ENCODE measurements at regions not wholly inside any gene's neighbourhood (a gene's known extent, or its start where the extent isn't known, plus 50 kb on each side); places are given as distances from the start of the nearest gene placed in this dataset.
"Not testable (repeated sequence)": the region's sequence is repeated elsewhere in the genome, so short reads cannot be mapped to it uniquely, and the experiment has no call there.

DNA sequence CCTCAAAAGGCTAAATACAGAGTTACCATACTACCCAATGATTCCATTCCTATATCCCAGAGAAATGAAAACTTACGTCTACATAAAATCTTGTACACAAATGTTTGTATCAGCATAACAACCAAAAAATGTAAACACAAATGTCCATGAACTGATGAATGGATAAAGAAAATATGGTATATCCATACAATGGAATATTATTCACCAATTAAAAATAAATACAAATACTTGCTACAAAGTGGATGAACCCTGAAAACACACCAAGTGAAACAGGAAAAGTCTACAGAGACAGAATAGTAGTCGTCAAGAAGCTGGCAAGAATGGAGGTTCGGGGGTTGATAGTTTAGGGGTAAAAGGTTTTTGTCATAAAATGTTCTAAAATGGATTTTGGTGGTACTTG lies 54.0 kb upstream of the ANKRD28 start:
- no peak for DNase-seq (ENCODE audit: low spot score)

GRCh38 chr3:15858547-15859506 lies 61.0 kb upstream of the ANKRD28 start:
- peak; percentile 58 for DNase-seq (ENCODE audit: low spot score)

- DNase-seq (ENCODE audit: low spot score): peak; percentile 69
Measured at GRCh38 chr3:15859507-15860013, 61.8 kb upstream of the ANKRD28 start.

DNA sequence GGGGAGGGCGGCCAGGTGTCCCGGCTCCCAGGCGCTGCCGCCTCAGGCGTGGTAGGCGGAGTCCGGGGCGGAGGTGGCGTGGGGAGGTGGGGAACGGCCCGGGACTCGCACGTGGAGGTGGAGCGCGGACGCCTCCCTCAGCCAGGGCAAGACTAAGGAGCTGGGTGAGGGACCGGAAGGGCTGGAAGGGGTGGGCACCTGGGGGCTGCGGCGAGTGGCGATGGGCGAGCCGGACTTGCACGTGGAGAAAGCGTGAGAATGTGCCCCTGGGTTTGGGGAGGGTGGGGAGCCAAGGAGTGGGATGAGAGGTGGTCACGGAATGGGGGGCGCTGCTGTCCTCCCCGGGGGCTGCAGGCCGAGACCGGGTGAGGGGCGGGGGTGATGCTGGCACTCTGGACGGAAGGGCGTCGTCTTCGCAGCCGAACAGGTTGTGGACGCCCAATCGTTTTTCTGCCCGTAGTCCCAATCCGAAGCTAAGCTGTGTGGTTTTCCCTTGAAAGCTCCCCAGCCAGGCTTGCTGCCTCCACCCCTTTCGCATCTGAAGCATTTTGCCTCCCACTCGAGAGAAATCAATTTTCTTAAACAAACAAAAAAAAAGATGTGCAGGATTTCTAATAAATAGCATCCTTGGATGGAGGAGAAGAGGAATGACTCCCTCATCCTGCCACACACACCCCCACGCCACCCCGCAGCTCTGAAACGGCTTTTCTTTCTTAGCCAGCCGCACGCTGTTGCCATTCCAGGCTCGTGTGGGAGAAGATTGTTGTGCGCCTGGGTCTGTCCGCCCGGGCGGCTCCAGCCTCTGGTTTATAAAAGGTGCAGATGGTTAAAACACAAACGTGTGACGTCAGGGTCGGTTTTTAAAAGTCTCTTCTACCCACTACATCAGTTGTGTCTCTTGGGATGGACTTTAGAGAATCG lies 62.5 kb upstream of the ANKRD28 start:
- no peak for DNase-seq (ENCODE audit: low spot score)

- no peak for DNase-seq (ENCODE audit: low spot score)
Measured at GRCh38 chr3:15861163-15861562, 63.4 kb upstream of the ANKRD28 start.

DNA sequence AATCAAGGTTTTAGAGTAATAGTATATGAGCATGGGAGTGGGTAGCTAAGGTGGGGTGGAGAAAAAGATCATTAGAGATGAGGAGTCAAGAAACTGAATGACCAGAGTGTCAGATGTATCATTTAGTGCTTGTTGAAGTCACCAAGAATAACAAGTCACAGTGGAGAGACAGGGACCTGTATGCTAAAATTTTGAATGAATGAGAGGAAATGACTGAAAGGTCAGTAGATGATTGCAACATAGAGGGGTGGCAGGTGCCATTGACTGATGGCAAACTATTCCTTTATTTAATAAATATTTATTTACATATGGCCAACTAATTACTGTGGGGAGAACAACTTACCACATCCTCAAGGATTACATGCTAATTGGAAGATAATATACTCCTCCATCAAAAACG lies 75.0 kb upstream of the ANKRD28 start:
- DNase-seq (ENCODE audit: low spot score): no peak

GRCh38 chr3:15873415-15873814 lies 75.6 kb upstream of the ANKRD28 start:
- no peak for DNase-seq (ENCODE audit: low spot score)

DNA sequence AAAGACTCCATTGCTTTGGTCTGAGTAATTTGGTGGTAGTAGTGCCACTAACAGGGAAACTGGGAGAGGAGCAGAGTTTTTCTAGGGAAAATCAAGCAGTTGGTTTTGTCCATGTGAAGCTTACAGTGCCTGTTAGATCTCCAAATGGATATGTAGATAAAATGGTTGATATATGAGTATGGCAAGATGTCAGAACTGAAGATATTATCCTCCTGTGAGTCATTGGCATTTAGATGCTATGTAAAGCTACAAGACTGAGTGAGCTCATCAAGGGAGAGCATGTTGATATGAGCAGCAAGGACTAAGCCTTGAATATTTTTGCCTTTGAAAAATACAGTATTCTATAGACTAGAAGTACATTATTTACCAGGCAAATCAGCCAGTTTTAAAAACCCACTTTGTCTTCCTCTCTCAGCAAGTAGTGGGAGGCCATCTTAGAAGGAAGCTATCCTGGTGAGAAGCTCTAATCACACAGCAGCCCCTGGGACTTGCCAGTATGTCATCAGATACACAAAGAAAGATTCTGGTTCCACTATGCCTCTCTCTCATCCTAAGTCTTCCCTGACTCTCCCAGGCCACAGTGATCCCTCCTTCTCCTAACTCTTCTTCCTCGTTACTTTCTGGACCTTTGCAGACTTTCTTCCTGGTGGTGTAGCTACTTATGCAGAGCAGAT lies 77.4 kb upstream of the ANKRD28 start:
- DNase-seq (ENCODE audit: low spot score): no peak

- no peak for DNase-seq (ENCODE audit: low spot score)
Measured at GRCh38 chr3:15876669-15877068, 78.9 kb upstream of the ANKRD28 start.

GRCh38 chr3:15877813-15878212 lies 80.0 kb upstream of the ANKRD28 start:
- DNase-seq (ENCODE audit: low spot score): no peak

GRCh38 chr3:15879787-15880186 lies 82.0 kb upstream of the ANKRD28 start:
- DNase-seq (ENCODE audit: low spot score): not testable (repeated sequence)

- no peak for DNase-seq (ENCODE audit: low spot score)
Measured at GRCh38 chr3:15882577-15882976, 84.8 kb upstream of the ANKRD28 start.

GRCh38 chr3:15884132-15884531 lies 86.4 kb upstream of the ANKRD28 start:
- no peak for DNase-seq (ENCODE audit: low spot score)

DNA sequence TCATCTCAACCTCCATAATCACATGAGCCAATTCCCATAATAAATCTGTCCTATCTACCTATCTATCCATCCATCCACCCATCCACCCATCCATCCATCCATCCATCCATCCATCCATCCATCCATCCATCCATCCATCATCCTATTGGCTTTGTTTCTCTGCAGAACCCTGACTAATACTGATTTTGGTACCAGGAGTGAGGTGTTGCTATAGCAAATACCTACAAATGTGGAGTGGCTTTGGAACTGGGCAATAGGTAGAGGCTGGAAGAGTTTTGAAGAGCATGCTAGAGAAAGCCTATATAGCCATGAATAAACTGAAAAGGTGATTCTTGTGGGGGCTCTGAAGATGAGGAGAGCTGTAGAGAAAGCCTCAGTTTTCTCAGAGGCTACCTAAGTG lies 88.7 kb upstream of the ANKRD28 start:
- no peak for DNase-seq (ENCODE audit: low spot score)

GRCh38 chr3:15887261-15887660 lies 89.5 kb upstream of the ANKRD28 start:
- no peak for DNase-seq (ENCODE audit: low spot score)

DNA sequence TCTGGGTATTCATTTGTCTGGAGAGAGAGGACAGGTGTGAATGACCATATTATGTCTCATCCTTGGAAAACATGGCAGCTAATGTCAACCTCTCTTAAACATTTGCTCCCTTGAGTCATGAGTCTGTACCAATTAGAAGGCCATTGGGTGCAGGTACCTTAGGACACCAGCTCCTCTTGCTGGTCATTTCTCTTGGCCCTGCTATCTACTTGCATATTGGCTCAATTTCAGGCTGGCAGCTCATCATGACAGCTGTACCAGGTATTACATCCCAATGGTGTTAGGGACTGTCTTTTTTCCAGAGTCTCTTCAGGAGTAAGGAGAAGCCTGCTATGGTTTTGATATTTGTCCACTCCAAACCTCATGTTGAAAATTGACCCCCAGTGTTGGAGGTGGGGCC lies 92.2 kb upstream of the ANKRD28 start:
- no peak for DNase-seq (ENCODE audit: low spot score)

- no peak for DNase-seq (ENCODE audit: low spot score)
Measured at GRCh38 chr3:15892311-15893227, 94.8 kb upstream of the ANKRD28 start.

- DNase-seq (ENCODE audit: low spot score): no peak
Measured at GRCh38 chr3:15894382-15894781, 96.6 kb upstream of the ANKRD28 start.

DNA sequence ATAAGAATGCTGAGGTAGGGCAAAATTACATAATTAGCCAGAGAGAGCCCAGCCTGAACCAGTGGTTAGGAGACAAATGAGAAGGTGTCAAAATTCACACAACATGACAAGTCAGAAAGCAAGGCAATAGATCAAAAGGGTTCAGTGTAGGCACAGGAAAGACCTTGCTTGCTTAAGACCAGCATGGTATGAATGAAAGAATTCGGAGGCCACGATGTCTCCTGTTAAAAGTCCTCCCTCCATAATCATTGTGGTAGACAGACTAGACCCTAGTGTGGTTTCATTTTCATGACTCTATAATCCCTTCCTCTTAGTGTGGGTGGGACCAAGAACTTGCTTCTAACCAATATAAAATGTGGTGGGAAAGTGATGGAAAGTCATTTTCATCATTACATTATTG lies 98.7 kb upstream of the ANKRD28 start:
- DNase-seq (ENCODE audit: low spot score): no peak

GRCh38 chr3:15899388-15899787 lies 101.6 kb upstream of the ANKRD28 start:
- DNase-seq (ENCODE audit: low spot score): no peak

- DNase-seq (ENCODE audit: low spot score): no peak
Measured at GRCh38 chr3:15903164-15903563, 105.4 kb upstream of the ANKRD28 start.

All from CD4-positive, alpha-beta T cell treated with Interleukin-2 at 100 ng/mL for 4 hours (primary cell).